ENCODE measurements at regions not wholly inside any gene's neighbourhood (a gene's known extent, or its start where the extent isn't known, plus 50 kb on each side); places are given as distances from the start of the nearest gene placed in this dataset.

- no peak overlapping the region for H3K4me3 Mint-ChIP-seq (ENCODE audit: unreplicated experiment)
- BruUV-seq (replicated peaks), result no TSS peak
- CTCF ChIA-PET, result no interaction called here
- no peaks in the 10 kb centered on the region for H3K36me3 Mint-ChIP-seq (ENCODE audit: insufficient read depth, unreplicated experiment)
- H3K4me1 Mint-ChIP-seq (ENCODE audit: low read depth, unreplicated experiment), result no peaks in the 10 kb centered on the region
- Histone ChIP-seq H3K4me1 (no peaks in the 10 kb centered on the region), H3K27me3 (replicated peaks; ENCODE audit: control insufficient read depth, insufficient read depth, low read length) (no peaks in the 10 kb centered on the region), H3K36me3 (ENCODE audit: control insufficient read depth, insufficient read depth, low read length) (no peaks in the 10 kb centered on the region), H3K9me3 (no peaks in the 10 kb centered on the region), H3K4me3 (ENCODE audit: low read depth, low read length) (no peak overlapping the region)
- intact Hi-C loops (cut with micrococcal nuclease; ENCODE audit: unreplicated experiment), result no loop called here
- no peak overlapping the region for H3K27ac Mint-ChIP-seq (ENCODE audit: unreplicated experiment)
- peaks cover 8% of the 10 kb centered on the region for H3K27me3 Mint-ChIP-seq (ENCODE audit: insufficient read depth, unreplicated experiment)
- POLR2A ChIA-PET, result no interaction called here
- H3K9me3 Mint-ChIP-seq (ENCODE audit: unreplicated experiment), result no peaks in the 10 kb centered on the region
- no peak for DNase-seq
- TF ChIP-seq, protein P1, sequence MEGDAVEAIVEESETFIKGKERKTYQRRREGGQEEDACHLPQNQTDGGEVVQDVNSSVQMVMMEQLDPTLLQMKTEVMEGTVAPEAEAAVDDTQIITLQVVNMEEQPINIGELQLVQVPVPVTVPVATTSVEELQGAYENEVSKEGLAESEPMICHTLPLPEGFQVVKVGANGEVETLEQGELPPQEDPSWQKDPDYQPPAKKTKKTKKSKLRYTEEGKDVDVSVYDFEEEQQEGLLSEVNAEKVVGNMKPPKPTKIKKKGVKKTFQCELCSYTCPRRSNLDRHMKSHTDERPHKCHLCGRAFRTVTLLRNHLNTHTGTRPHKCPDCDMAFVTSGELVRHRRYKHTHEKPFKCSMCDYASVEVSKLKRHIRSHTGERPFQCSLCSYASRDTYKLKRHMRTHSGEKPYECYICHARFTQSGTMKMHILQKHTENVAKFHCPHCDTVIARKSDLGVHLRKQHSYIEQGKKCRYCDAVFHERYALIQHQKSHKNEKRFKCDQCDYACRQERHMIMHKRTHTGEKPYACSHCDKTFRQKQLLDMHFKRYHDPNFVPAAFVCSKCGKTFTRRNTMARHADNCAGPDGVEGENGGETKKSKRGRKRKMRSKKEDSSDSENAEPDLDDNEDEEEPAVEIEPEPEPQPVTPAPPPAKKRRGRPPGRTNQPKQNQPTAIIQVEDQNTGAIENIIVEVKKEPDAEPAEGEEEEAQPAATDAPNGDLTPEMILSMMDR (IDR thresholded peaks at IDR 0.05; ENCODE audit: insufficient read depth in 1 of 2, low read depth in 1 of 2, low read length in 1 of 2, severe bottlenecking in 1 of 2, unreplicated experiment in 1 of 2), result no peak
Observed at GRCh38 chr17:34164837-34165236, 90.2 kb upstream of the CCL2 start.

DNA sequence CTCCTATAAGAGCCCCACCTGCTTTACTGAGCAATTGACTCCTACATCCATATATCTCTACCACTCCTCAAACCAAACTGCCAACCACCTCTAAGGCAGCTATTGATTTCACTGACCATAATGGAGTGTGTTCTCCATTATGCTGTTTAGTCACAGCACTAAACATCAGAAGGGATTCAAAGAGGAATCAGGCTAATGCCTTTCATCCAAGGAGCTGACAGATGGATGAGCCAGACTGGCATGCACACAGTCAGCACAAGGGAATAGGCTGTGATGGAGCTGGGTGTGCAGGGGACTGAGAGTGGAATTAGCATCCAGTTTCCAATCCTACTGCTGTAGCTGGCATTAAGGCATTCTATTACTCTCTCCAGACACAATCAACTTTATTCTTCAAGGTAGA, 88.7 kb upstream of the CCL2 start:
- no peaks in the 10 kb centered on the region for H3K36me3 Mint-ChIP-seq (ENCODE audit: insufficient read depth, unreplicated experiment)
- Histone ChIP-seq H3K9me3 (no peaks in the 10 kb centered on the region), H3K36me3 (ENCODE audit: control insufficient read depth, insufficient read depth, low read length) (no peaks in the 10 kb centered on the region), H3K27me3 (replicated peaks; ENCODE audit: control insufficient read depth, insufficient read depth, low read length) (no peaks in the 10 kb centered on the region), H3K4me1 (no peaks in the 10 kb centered on the region), H3K4me3 (ENCODE audit: low read depth, low read length) (no peak overlapping the region)
- H3K27ac Mint-ChIP-seq (ENCODE audit: unreplicated experiment), result no peak overlapping the region
- TF ChIP-seq, protein P1 (IDR thresholded peaks at IDR 0.05; ENCODE audit: insufficient read depth in 1 of 2, low read depth in 1 of 2, low read length in 1 of 2, severe bottlenecking in 1 of 2, unreplicated experiment in 1 of 2), result no peak
- DNase-seq, result no peak
- no peak overlapping the region for H3K4me3 Mint-ChIP-seq (ENCODE audit: unreplicated experiment)
- ChIA-PET POLR2A (no interaction called here), CTCF (no interaction called here)
- peaks cover 11% of the 10 kb centered on the region for H3K27me3 Mint-ChIP-seq (ENCODE audit: insufficient read depth, unreplicated experiment)
- BruUV-seq (replicated peaks), result no TSS peak
- H3K9me3 Mint-ChIP-seq (ENCODE audit: unreplicated experiment), result peaks cover 3% of the 10 kb centered on the region
- H3K4me1 Mint-ChIP-seq (ENCODE audit: low read depth, unreplicated experiment), result no peaks in the 10 kb centered on the region
- intact Hi-C loops (cut with micrococcal nuclease; ENCODE audit: unreplicated experiment), result no loop called here

- Histone ChIP-seq H3K9me3 (no peaks in the 10 kb centered on the region), H3K27me3 (replicated peaks; ENCODE audit: control insufficient read depth, insufficient read depth, low read length) (no peaks in the 10 kb centered on the region), H3K4me3 (ENCODE audit: low read depth, low read length) (no peak overlapping the region), H3K36me3 (ENCODE audit: control insufficient read depth, insufficient read depth, low read length) (no peaks in the 10 kb centered on the region), H3K4me1 (no peaks in the 10 kb centered on the region)
- CTCF ChIA-PET, result no interaction called here
- POLR2A ChIA-PET, result no interaction called here
- Mint-ChIP-seq H3K36me3 (ENCODE audit: insufficient read depth, unreplicated experiment) (no peaks in the 10 kb centered on the region), H3K27ac (ENCODE audit: unreplicated experiment) (no peak overlapping the region), H3K27me3 (ENCODE audit: insufficient read depth, unreplicated experiment) (peaks cover 11% of the 10 kb centered on the region), H3K9me3 (ENCODE audit: unreplicated experiment) (peaks cover 13% of the 10 kb centered on the region), H3K4me1 (ENCODE audit: low read depth, unreplicated experiment) (no peaks in the 10 kb centered on the region), H3K4me3 (ENCODE audit: unreplicated experiment) (no peak overlapping the region)
- intact Hi-C loops (cut with micrococcal nuclease; ENCODE audit: unreplicated experiment), result no loop called here
- TF ChIP-seq, protein P1 (IDR thresholded peaks at IDR 0.05; ENCODE audit: insufficient read depth in 1 of 2, low read depth in 1 of 2, low read length in 1 of 2, severe bottlenecking in 1 of 2, unreplicated experiment in 1 of 2), result no peak
- no peak for DNase-seq
- BruUV-seq (replicated peaks), result no TSS peak
Observed at GRCh38 chr17:34167354-34167753, 87.7 kb upstream of the CCL2 start.
